ENCODE measurements at regions not wholly inside any gene's neighbourhood (a gene's known extent, or its start where the extent isn't known, plus 50 kb on each side); places are given as distances from the start of the nearest gene placed in this dataset.

DNA sequence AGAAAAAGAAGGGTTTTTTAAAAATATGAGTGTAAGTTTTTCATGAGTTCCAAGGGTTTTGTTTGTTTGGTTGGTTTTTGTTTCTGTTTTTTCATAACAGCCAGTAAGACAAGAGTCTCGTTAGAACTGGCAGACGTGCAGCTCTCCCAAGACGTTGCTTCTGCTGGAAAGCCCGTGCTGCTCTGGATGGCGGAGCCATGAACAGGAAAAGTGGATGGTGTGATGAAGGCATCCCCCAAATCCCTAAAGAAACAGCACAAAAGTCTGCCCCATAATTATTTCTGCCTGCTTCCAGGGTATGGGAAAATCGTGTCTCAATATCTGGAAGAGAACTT is 157.9 kb upstream of the BACE2 start:
- no peak for TF ChIP-seq FOXP2 (optimal IDR thresholded peaks at IDR 0.05; ENCODE audit: control extremely low read depth, extremely low read length, insufficient read depth)
- no peak for TF ChIP-seq EZH2 (IDR thresholded peaks at IDR 0.05)
